Esophagus muscularis mucosa (tissue), 4 donors: ENCODE measurements at regions not wholly inside any gene's neighbourhood (a gene's known extent, or its start where the extent isn't known, plus 50 kb on each side); places are given as distances from the start of the nearest gene placed in this dataset.

Experiments used
- DNase-seq: peaks from one replicate; pipeline ENCODE4 v3.0.0-alpha.2; 2017; ENCODE audit errors: extremely low spot score
- H3K27ac ChIP-seq, 4 donors: fragments of 200-600 bp; sonication (generic); replicated peaks in 1 of 4; 1 replicate in 3 of 4; 2 replicates in 1 of 4; pipeline ENCODE4 v1.5.1; 2016 to 2019; ENCODE audit warnings: mild to moderate bottlenecking in 1 of 4
- H3K27me3 ChIP-seq, 4 donors: fragments of 200-600 bp; sonication (generic); one replicate each; pipeline versions ENCODE4 v1.5.1 to v1.6.0; 2016 to 2019
- H3K36me3 ChIP-seq, 4 donors: fragments of 200-600 bp; sonication (generic); one replicate each; pipeline ENCODE4 v1.5.1; 2016 to 2019
- H3K4me1 ChIP-seq, 4 donors: fragments of 200-600 bp; sonication (generic); one replicate each; pipeline ENCODE4 v1.5.1; 2016 to 2019
- H3K4me3 ChIP-seq, 4 donors: fragments of 200-600 bp; sonication (generic); 1 replicate in 2 of 4; 2 replicates in 2 of 4; pipeline ENCODE4 v1.5.1; 2016 to 2019; ENCODE audit warnings: mild to moderate bottlenecking in 4 of 4, moderate library complexity in 1 of 4
- H3K9me3 ChIP-seq, 4 donors: fragments of 200-600 bp; sonication (generic); 1 replicate in 3 of 4; 2 replicates in 1 of 4; pipeline ENCODE4 v1.5.1; 2016 to 2019
- CTCF ChIP-seq, 3 experiments: fragments of 200-600 bp in 2 of 3; fragments of 450-650 bp in 1 of 3; sonication (generic) in 2 of 3; IDR thresholded peaks; one replicate each; pipeline ENCODE4 v1.5.1; 2017 to 2019; ENCODE audit warnings: antibody characterized with exemption in 3 of 3, mild to moderate bottlenecking in 2 of 3, moderate library complexity in 1 of 3
- EP300 ChIP-seq: sonication (generic); formaldehyde crosslinking; IDR thresholded peaks from one replicate; pipeline ENCODE4 v1.6.1; 2017; ENCODE audit warnings: antibody characterized with exemption
- POLR2A ChIP-seq: fragments of 450-650 bp; IDR thresholded peaks from one replicate; pipeline ENCODE4 v1.6.1; 2017; ENCODE audit warnings: antibody characterized with exemption, moderate library complexity, mild to moderate bottlenecking, low read depth
- POLR2AphosphoS5 ChIP-seq, 2 donors: sonication (generic); formaldehyde crosslinking; IDR thresholded peaks; one replicate each; pipeline ENCODE4 v1.6.1; 2017; ENCODE audit warnings: antibody characterized with exemption in 2 of 2
- WGBS: methylation state at CpG from one replicate; pipeline ENCODE4 v1.1.5; 2018; 5-methylcytosine and 5-hydroxymethylcytosine counted together
- intact Hi-C: fragments of 100-400 bp; cut with DNase I; formaldehyde crosslinking; loops from one replicate; pipeline ENCODE4 v1.15.1; 2023

- Histone ChIP-seq H3K9me3 (no peaks in the 10 kb centered on the region), H3K36me3 (no peaks in the 10 kb centered on the region), H3K27ac (no peak overlapping the region), H3K4me3 (no peak overlapping the region), H3K4me1 (peaks cover 6 to 21% (median 19%) of the 10 kb centered on the region in 4 donors), H3K27me3 (peaks cover 0 to 5% (median 0%) of the 10 kb centered on the region in 4 donors)
- intact Hi-C loops: no loop called here
- DNase-seq: no peak
- TF ChIP-seq POLR2A (no peak), CTCF (IDR thresholded peaks at IDR 0.05) (no peak), EP300 (no peak), POLR2AphosphoS5 (IDR thresholded peaks at IDR 0.05) (no peak)
- WGBS: 83% methylated on average over 3 of the region's 3 CpGs
These were observed 62.7 kb upstream of the LMO1 start for GRCh38 chr11:8326337-8326736.

- WGBS: 79% methylated on average over 9 of the region's 9 CpGs
- Histone ChIP-seq H3K4me3 (no peak overlapping the region), H3K27me3 (peaks cover 0 to 5% (median 0%) of the 10 kb centered on the region in 4 donors), H3K27ac (no peak overlapping the region), H3K9me3 (no peaks in the 10 kb centered on the region), H3K4me1 (peaks cover 6 to 20% (median 19%) of the 10 kb centered on the region in 4 donors), H3K36me3 (no peaks in the 10 kb centered on the region)
- no peak for DNase-seq
- TF ChIP-seq CTCF (IDR thresholded peaks at IDR 0.05): no peak
- no peak for TF ChIP-seq POLR2AphosphoS5 (IDR thresholded peaks at IDR 0.05)
- TF ChIP-seq POLR2A: no peak
- TF ChIP-seq EP300: no peak
- intact Hi-C loops: no loop called here
These were observed 62.1 kb upstream of the LMO1 start for GRCh38 chr11:8325591-8326304.

GRCh38 chr11:8323161-8323935 lies 59.7 kb upstream of the LMO1 start:
- intact Hi-C loops: no loop called here

GRCh38 chr11:8321876-8322275 lies 58.2 kb upstream of the LMO1 start:
- Histone ChIP-seq H3K27ac (no peak overlapping the region), H3K36me3 (no peaks in the 10 kb centered on the region), H3K4me3 (no peak overlapping the region), H3K27me3 (no peaks in the 10 kb centered on the region), H3K4me1 (peaks cover 0 to 8% (median 2%) of the 10 kb centered on the region in 4 donors), H3K9me3 (no peaks in the 10 kb centered on the region)
- no peak for DNase-seq
- 93% methylated on average over 9 of the region's 10 CpGs for WGBS
- intact Hi-C loops: no loop called here
- no peak for TF ChIP-seq EP300
- no peak for TF ChIP-seq CTCF (IDR thresholded peaks at IDR 0.05)
- TF ChIP-seq POLR2A: no peak
- no peak for TF ChIP-seq POLR2AphosphoS5 (IDR thresholded peaks at IDR 0.05)

More at GRCh38 chr11:8323161-8323935, 59.7 kb upstream of the LMO1 start:
- Histone ChIP-seq H3K27me3 (no peaks in the 10 kb centered on the region), H3K4me1 (no peaks in the 10 kb centered on the region), H3K36me3 (no peaks in the 10 kb centered on the region), H3K9me3 (no peaks in the 10 kb centered on the region), H3K27ac (no peak overlapping the region), H3K4me3 (no peak overlapping the region)
- WGBS: 91% methylated on average over 11 of the region's 13 CpGs
- TF ChIP-seq POLR2AphosphoS5 (IDR thresholded peaks at IDR 0.05): no peak
- no peak for TF ChIP-seq CTCF (IDR thresholded peaks at IDR 0.05)
- TF ChIP-seq EP300: no peak
- no peak for TF ChIP-seq POLR2A
- DNase-seq: no peak
